Mucosa of descending colon (tissue), 3 donors: ENCODE measurements at regions not wholly inside any gene's neighbourhood (a gene's known extent, or its start where the extent isn't known, plus 50 kb on each side); places are given as distances from the start of the nearest gene placed in this dataset.

Experiments used
- ATAC-seq: fragments of 200-7000 bp; cut with Tn5 transposase; one replicate; pipeline ENCODE4 v1.9.1; 2020; ENCODE audit warnings: mild to moderate bottlenecking, moderate library complexity
- DNase-seq, 3 donors: peaks; one replicate each; pipeline ENCODE4 v3.0.0-alpha.2; 2020
- H3K36me3 ChIP-seq: fragments of 200-600 bp; one replicate; pipeline ENCODE4 v1.8.0; 2021; ENCODE audit warnings: low read depth, mild to moderate bottlenecking
- H3K4me1 ChIP-seq: fragments of 200-600 bp; one replicate; pipeline ENCODE4 v1.8.0; 2021; ENCODE audit warnings: low read depth, mild to moderate bottlenecking
- H3K4me3 ChIP-seq: fragments of 200-600 bp; one replicate; pipeline ENCODE4 v1.8.0; 2021; ENCODE audit warnings: mild to moderate bottlenecking
- H3K9me3 ChIP-seq: fragments of 200-600 bp; one replicate; pipeline ENCODE4 v1.8.0; 2021; ENCODE audit warnings: mild to moderate bottlenecking
- CTCF ChIP-seq: fragments of 200-600 bp; IDR thresholded peaks from one replicate; pipeline ENCODE4 v1.8.0; 2022; ENCODE audit warnings: antibody characterized with exemption, mild to moderate bottlenecking
- intact Hi-C, 2 donors: fragments of 100-400 bp; cut with DNase I in 1 of 2; cut with micrococcal nuclease in 1 of 2; formaldehyde crosslinking; loops; one replicate each; pipeline versions ENCODE4 v1.11.0 to v1.11.1; 2022; cut with DNase I, micrococcal nuclease
- donor health status: DM: no; HTN: no; CAD: no; lungs with moderate emphysema.
- donor health status: DM: no; HTN: no; CAD: no.
- donor health status: DM: no; HTN: yes; CAD: no.

GRCh38 chr13:56988543-56988942, 152.2 kb upstream of the PRR20A start:
- no peak overlapping the region for H3K4me3 ChIP-seq
- intact Hi-C loops: no loop called here
- H3K4me1 ChIP-seq: no peaks in the 10 kb centered on the region
- TF ChIP-seq CTCF: no peak
- no peak for ATAC-seq
- no peak for DNase-seq
- H3K9me3 ChIP-seq: peaks cover 2% of the 10 kb centered on the region
- H3K36me3 ChIP-seq: no peaks in the 10 kb centered on the region

- Histone ChIP-seq H3K9me3 (no peaks in the 10 kb centered on the region), H3K36me3 (no peaks in the 10 kb centered on the region), H3K4me3 (no peak overlapping the region), H3K4me1 (no peaks in the 10 kb centered on the region)
- intact Hi-C loops: no loop called here
- no peak for TF ChIP-seq CTCF
- DNase-seq: no peak
- ATAC-seq: no peak
Measured at GRCh38 chr13:57003682-57004081, 137.0 kb upstream of the PRR20A start.

GRCh38 chr13:57017357-57017756, 123.4 kb upstream of the PRR20A start:
- Histone ChIP-seq H3K4me1 (no peaks in the 10 kb centered on the region), H3K36me3 (no peaks in the 10 kb centered on the region), H3K9me3 (peaks cover 3% of the 10 kb centered on the region), H3K4me3 (no peak overlapping the region)
- intact Hi-C loops: no loop called here
- DNase-seq: no peak
- ATAC-seq: no peak
- no peak for TF ChIP-seq CTCF

GRCh38 chr13:57018915-57019314, 121.8 kb upstream of the PRR20A start:
- DNase-seq: peak in 2 of 3 donors; percentile 24 to 43
- H3K9me3 ChIP-seq: peaks cover 4% of the 10 kb centered on the region
- no peak overlapping the region for H3K4me3 ChIP-seq
- intact Hi-C loops: no loop called here
- no peaks in the 10 kb centered on the region for H3K4me1 ChIP-seq
- H3K36me3 ChIP-seq: no peaks in the 10 kb centered on the region
- ATAC-seq: peak; percentile 77
- TF ChIP-seq CTCF: no peak

GRCh38 chr13:57030671-57031070, 110.0 kb upstream of the PRR20A start:
- H3K4me3 ChIP-seq: no peak overlapping the region
- no peaks in the 10 kb centered on the region for H3K36me3 ChIP-seq
- no peaks in the 10 kb centered on the region for H3K4me1 ChIP-seq
- DNase-seq (no peak), ATAC-seq (no peak)
- peaks cover 11% of the 10 kb centered on the region for H3K9me3 ChIP-seq
- no peak for TF ChIP-seq CTCF
- intact Hi-C loops: no loop called here

GRCh38 chr13:57036290-57036689, 104.4 kb upstream of the PRR20A start:
- Histone ChIP-seq H3K9me3 (no peaks in the 10 kb centered on the region), H3K4me3 (no peak overlapping the region), H3K36me3 (no peaks in the 10 kb centered on the region), H3K4me1 (no peaks in the 10 kb centered on the region)
- no peak for TF ChIP-seq CTCF
- no peak for ATAC-seq
- intact Hi-C loops: no loop called here
- DNase-seq: no peak
